AG10803 (cell line): ENCODE measurements at regions not wholly inside any gene's neighbourhood (a gene's known extent, or its start where the extent isn't known, plus 50 kb on each side); places are given as distances from the start of the nearest gene placed in this dataset.

Source experiments
- DNase-seq: peaks from one replicate; pipeline ENCODE4 v3.0.0; 2010; ENCODE audit warnings: low read depth
- H3K4me3 ChIP-seq: 2 replicates; pipeline ENCODE4 v1.5.1; 2011; ENCODE audit warnings: mild to moderate bottlenecking, low read length, control low read depth
- CTCF ChIP-seq: conservative IDR thresholded peaks from 2 replicates; pipeline ENCODE4 v1.5.1; 2011; ENCODE audit warnings: mild to moderate bottlenecking, low read length, control low read depth, inconsistent platforms

- TF ChIP-seq CTCF: no peak
- no peak for DNase-seq
These were observed 475.9 kb downstream of the TLE1 start for GRCh38 chr9:81213456-81213855.

GRCh38 chr9:81211741-81212140, 477.6 kb downstream of the TLE1 start:
- no peak for TF ChIP-seq CTCF
- no peak overlapping the region for H3K4me3 ChIP-seq
- no peak for DNase-seq

More at GRCh38 chr9:81213456-81213855, 475.9 kb downstream of the TLE1 start:
- H3K4me3 ChIP-seq: no peak overlapping the region

GRCh38 chr9:81207651-81208050, 481.7 kb downstream of the TLE1 start:
- no peak overlapping the region for H3K4me3 ChIP-seq
- no peak for DNase-seq
- TF ChIP-seq CTCF: no peak

- H3K4me3 ChIP-seq: no peak overlapping the region
- DNase-seq: no peak
- no peak for TF ChIP-seq CTCF
These were observed 487.1 kb downstream of the TLE1 start for GRCh38 chr9:81202292-81202691.

- no peak for DNase-seq
These were observed 494.1 kb downstream of the TLE1 start for GRCh38 chr9:81195206-81195605.

GRCh38 chr9:81193362-81194339, 495.7 kb downstream of the TLE1 start:
- H3K4me3 ChIP-seq: no peak overlapping the region
- TF ChIP-seq CTCF: no peak
- DNase-seq: no peak

More at GRCh38 chr9:81195206-81195605, 494.1 kb downstream of the TLE1 start:
- no peak overlapping the region for H3K4me3 ChIP-seq
- no peak for TF ChIP-seq CTCF

- no peak for DNase-seq
- H3K4me3 ChIP-seq: no peak overlapping the region
- TF ChIP-seq CTCF: no peak
These were observed 498.1 kb downstream of the TLE1 start for GRCh38 chr9:81191222-81191621.
